Jurkat, Clone E6-1 (cell line): ENCODE measurements at regions not wholly inside any gene's neighbourhood (a gene's known extent, or its start where the extent isn't known, plus 50 kb on each side); places are given as distances from the start of the nearest gene placed in this dataset.

Experiments
- DNase-seq: peaks from one replicate; pipeline ENCODE4 v3.0.0-alpha.2; 2011; ENCODE audit warnings: low read depth, low spot score
- H3K4me3 ChIP-seq: 2 replicates; pipeline ENCODE4 v1.5.1; 2011; ENCODE audit warnings: mild to moderate bottlenecking, low read length, control low read depth, moderate library complexity

DNA sequence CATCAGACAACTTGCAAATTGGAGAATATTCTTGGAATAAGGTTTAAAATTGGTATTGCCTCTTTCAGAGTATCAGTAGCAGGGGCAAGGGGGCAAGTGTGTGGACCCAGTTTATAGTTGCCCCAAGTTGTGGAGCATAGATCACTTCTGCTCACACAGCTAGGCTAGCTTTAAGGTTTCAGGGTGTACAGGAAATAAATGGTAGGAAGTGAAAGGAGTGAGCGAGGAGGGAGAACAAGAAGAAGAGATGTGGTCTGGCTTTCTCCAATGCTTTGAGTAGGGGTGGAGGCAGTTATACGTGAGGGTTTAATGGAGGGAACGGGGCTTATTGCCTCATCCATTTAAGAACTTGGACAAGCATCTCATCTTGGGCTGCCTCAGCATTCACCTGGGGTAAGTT lies 290.0 kb upstream of the CFAP20DC start:
- no peak overlapping the region for H3K4me3 ChIP-seq
- DNase-seq, result no peak

DNA sequence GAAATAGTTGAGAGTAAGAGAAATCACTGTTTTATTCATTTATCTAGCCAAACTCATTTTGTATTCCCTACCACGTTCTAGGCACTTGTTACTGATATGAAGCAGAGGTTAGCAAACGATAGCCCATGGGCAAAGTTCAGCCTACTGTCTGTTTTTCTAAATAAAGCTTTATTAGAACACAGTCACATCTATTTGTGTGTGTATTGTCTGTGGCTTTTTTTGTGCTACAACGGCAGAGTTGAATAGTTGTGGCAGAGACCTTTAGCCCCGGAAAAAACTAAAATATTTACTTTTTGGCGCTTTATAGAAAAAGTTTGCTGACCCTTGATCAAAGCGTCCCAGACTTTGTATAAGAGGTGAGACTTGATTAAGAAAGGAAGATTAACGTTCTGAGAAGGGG lies 289.1 kb upstream of the CFAP20DC start:
- DNase-seq, result no peak
- H3K4me3 ChIP-seq, result no peak overlapping the region

GRCh38 chr3:59335338-59335737 lies 285.5 kb upstream of the CFAP20DC start:
- no peak for DNase-seq
- H3K4me3 ChIP-seq, result no peak overlapping the region

GRCh38 chr3:59334585-59334984 lies 284.8 kb upstream of the CFAP20DC start:
- no peak for DNase-seq
- H3K4me3 ChIP-seq, result no peak overlapping the region

DNA sequence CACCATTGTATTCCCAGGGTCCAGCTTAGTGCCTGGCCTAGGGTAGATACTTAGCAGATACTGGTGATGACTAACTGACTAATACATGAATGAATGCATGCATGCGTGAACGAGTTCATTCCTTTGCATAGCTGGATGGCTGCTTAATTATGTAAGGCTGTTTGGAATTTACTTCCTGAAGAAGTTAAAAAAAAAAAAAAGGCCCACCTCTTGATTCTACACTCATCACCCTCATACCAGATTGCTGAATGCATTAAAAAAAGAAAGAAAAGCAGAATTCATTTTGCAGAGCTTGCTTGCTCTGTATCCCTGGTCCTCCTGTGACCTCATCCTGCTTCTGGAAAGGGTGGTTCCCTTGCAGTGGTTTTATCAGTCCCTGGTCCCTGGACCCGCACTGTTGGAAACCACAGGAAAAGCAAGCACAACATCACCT lies 277.6 kb upstream of the CFAP20DC start:
- H3K4me3 ChIP-seq, result no peak overlapping the region

GRCh38 chr3:59326246-59327024 lies 276.6 kb upstream of the CFAP20DC start:
- H3K4me3 ChIP-seq, result no peak overlapping the region
- DNase-seq, result no peak

More for the DNA sequence above, 277.6 kb upstream of the CFAP20DC start:
- DNase-seq, result no peak

DNA sequence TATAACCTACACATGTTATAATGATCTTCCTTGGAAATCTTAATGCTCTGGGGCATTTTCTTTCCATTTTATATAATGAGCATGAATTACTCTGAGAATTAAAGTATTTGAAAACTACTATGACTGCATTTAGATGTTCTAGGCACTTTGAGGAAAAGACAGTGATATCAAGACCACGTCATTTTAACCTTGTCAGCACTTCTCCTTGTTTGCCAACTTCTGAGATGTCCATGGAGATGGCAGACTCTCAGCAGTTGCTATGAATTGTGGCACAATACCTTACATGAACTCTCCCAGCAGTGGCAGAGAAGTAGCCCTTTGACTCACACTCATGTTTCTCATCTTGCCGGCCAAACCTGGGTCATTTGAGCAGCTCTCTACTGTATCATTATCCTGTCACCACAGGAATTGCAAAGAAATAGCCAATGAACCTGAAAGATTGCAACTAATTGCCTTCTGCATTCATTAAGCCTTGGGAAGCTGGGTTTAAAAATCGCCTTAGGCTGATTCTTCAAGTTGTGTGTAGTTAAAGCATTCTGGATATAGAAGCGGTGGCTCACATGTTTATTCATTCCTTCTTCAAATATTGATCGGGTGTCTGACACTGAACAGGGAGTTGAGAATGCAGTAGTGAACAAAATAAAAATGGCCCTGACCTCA lies 272.2 kb upstream of the CFAP20DC start:
- no peak overlapping the region for H3K4me3 ChIP-seq
- DNase-seq, result no peak

DNA sequence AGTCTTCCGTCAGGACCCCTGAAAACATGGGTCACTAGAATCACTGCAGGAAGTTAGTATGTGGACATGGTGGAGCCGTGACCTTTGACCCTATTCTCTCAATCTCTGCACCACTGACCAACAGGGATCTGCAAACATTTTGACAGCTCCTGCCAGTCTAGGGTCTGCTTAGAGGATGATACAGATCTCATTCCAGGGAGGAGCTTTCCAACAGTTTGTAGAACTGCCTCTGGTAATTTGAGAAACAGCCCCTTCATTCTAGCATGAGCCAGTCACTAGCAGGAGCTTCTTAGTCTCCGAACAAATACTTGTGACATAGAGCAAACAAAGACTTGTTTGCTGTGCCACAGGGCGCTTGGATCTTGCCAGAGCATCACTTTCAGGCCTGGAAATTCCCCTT lies 270.3 kb upstream of the CFAP20DC start:
- DNase-seq, result no peak
- H3K4me3 ChIP-seq, result no peak overlapping the region

DNA sequence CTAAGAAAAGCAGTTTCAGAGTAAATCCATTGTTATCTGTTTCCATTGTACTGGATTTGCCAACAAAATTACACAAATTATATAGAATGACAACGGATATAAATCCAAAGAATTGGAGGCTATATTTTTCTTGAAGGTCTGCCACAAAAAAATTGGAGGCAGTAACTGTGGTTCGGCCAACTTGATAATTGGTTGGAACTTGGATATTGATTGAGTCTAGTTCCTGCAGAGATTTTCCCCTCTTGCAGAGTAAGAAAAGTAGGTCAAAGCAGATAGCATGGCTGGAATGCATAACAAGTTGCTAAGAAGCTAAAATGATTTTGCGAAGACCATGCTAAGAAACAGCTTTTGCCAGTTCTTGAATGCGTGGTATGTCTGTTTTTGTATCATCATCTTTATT lies 269.6 kb upstream of the CFAP20DC start:
- no peak overlapping the region for H3K4me3 ChIP-seq
- no peak for DNase-seq

- DNase-seq, result no peak
- H3K4me3 ChIP-seq, result no peak overlapping the region
Observed at GRCh38 chr3:59318881-59319280, 269.1 kb upstream of the CFAP20DC start.

DNA sequence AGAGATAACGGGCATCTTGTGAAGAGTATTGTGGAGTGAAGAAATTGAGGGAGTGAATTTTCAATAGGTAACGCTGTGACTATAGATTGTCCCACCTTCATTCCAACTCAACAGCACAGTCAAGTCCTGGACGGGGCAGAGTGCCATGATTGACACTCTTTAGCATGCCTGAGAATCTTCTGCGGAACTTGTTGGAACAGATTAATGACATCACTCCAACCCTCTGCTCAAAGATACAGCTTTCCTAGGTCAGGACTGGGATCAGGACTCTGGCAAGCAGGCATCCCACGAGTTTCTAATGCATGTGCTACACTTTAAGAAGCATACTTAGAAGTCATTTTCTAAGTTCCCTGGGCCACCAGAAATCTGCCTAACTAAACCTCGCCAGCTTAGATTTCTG lies 267.6 kb upstream of the CFAP20DC start:
- no peak overlapping the region for H3K4me3 ChIP-seq
- no peak for DNase-seq

DNA sequence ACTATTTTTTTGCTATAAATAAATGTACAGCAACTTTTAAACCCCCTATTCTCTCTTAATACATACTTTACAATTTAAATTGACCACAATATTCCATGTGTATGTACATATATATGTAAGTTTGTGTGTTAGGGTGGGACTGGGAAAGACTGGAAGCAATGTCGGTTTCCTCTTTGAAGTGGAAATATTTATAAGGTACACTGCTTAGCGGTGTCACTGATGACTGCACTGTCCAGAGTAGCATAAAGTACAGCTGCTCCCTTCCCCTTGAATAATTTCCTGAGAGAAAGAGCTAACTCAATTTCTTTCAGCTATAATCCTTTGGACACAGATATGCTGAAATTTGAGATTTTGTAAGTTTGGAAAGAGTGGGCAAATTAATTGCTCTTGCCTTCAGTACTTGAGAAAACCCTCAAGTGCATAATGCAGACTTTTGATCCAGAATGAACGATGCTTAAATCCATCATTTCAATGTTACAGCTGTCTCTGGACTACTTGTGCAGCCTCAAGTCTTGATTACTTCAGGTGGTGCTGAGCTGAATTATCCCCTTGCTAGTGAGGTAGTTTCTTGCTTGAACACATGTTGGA lies 267.0 kb upstream of the CFAP20DC start:
- no peak overlapping the region for H3K4me3 ChIP-seq
- no peak for DNase-seq

DNA sequence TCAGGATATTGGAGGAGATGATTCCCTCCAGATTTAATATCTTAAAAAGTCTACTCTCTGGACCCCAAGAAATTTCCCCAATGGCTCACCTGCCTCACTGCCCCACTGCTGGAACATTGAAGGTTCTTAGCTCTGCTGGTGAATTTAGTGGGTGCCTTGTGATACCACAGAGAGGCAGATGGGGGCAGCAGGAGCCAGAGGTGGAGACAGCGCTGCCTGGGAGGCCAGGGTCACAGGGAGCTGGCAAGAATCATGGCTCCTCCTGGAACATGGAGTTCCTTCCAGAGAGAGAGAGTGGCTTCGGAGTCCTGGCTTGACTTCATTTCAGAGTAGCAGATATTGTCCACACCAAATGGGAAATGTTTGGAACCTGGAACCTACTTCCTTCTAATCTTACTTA lies 263.5 kb upstream of the CFAP20DC start:
- DNase-seq, result peak; percentile 22
- H3K4me3 ChIP-seq, result no peak overlapping the region

GRCh38 chr3:59311231-59311630 lies 261.4 kb upstream of the CFAP20DC start:
- no peak overlapping the region for H3K4me3 ChIP-seq
- DNase-seq, result no peak

GRCh38 chr3:59310736-59311135 lies 260.9 kb upstream of the CFAP20DC start:
- no peak for DNase-seq
- H3K4me3 ChIP-seq, result no peak overlapping the region

DNA sequence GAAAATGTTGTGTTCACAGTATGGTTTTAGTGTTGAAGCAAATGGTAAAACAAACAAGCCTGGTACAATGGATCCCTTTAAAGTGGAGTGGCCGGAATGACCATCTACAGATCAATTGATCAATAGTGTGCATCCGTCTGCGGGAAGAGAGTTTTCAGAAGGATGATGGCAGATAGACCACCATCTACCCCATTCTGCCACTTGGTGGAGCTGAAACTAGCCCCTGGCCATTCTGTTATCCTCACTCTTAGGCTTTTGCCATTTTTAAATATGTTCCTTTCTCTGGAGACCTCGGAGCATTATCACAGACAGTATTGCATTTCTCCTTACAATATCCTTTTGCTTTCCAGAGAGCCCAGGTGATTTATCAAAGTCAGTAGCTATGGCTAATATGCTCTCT lies 258.9 kb upstream of the CFAP20DC start:
- DNase-seq, result no peak
- no peak overlapping the region for H3K4me3 ChIP-seq

DNA sequence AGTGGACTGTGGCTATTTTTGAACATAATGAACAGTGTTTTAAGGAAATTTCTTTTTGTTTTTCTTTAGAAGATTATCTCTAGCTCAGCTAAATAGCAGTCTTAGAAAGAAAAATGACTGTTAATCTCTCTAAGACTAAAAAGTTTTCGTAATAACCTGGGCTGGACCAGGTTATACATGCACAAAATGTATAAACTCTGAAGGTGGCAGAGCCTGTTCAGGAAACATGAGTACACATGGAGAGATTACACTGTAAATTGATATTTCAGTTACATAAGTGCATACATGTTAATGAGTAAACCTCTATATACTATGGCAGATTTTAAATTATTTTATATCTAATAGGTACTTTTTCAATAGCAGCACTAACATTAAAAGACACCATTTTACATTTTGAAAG lies 258.2 kb upstream of the CFAP20DC start:
- DNase-seq, result no peak
- H3K4me3 ChIP-seq, result no peak overlapping the region

DNA sequence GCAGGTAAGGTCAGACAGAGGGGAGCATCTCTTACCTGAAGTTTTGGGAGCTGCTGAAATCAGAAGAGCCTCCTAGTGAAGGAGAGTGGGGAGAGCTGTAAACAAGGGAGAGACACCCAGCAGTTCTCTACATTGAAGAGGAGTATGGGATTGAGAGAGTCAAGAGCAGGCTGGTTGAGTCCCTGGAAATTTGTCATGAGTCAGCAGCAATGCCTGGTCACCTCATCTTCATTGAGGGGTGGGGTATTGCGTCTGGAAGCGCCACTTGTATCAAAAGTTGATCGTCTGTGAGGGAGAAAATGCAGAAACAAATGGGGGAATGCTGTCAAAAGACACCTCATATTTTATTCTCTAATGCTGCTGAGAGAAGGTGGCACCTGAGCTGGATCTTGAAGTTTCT lies 256.6 kb upstream of the CFAP20DC start:
- no peak for DNase-seq
- no peak overlapping the region for H3K4me3 ChIP-seq

GRCh38 chr3:59304296-59304695 lies 254.5 kb upstream of the CFAP20DC start:
- DNase-seq, result no peak
- no peak overlapping the region for H3K4me3 ChIP-seq

DNA sequence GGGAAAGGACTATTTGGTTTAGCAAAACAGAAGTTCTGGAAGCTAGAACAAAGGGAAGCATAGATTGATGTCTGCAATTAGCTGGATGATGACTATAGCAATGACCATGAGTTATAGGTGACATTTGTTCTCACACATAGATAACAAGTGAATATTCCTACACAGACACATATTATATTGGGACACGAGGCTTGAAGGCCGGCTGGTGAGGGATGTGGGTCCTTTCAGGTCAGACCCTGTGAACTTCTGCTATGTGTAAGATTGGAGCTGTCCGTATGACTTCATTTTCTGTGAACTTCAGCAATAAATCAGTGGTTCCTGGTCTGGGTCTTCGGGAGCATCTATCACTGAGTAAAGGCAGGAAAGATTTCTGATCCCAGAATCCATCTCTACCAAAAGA lies 253.6 kb upstream of the CFAP20DC start:
- H3K4me3 ChIP-seq, result no peak overlapping the region
- no peak for DNase-seq

- no peak overlapping the region for H3K4me3 ChIP-seq
- no peak for DNase-seq
Observed at GRCh38 chr3:59302442-59302841, 252.6 kb upstream of the CFAP20DC start.
